Liver (tissue), 3 donors: ENCODE measurements at regions not wholly inside any gene's neighbourhood (a gene's known extent, or its start where the extent isn't known, plus 50 kb on each side); places are given as distances from the start of the nearest gene placed in this dataset.

Experiments used
- EGR1 ChIP-seq, 2 donors: IDR thresholded peaks; 2 replicates each; pipeline ENCODE4 v1.6.1; 2016 to 2018; ENCODE audit warnings: antibody characterized with exemption in 2 of 2, low read depth in 2 of 2
- HNF4A ChIP-seq, 2 donors: conservative IDR thresholded peaks; 2 replicates each; pipeline ENCODE4 v1.6.1; 2016; ENCODE audit warnings: antibody characterized with exemption in 2 of 2, mild to moderate bottlenecking in 2 of 2
- JUND ChIP-seq, 2 donors: IDR thresholded peaks; 2 replicates each; pipeline ENCODE4 v1.6.1; 2016; ENCODE audit warnings: antibody characterized with exemption in 2 of 2
- RAD21 ChIP-seq, 2 donors: IDR thresholded peaks; 2 replicates each; pipeline ENCODE4 v1.6.1; 2016; ENCODE audit warnings: antibody characterized with exemption in 2 of 2, mild to moderate bottlenecking in 2 of 2
- TF ChIP-seq, protein P1 (sequence below): fragments of 150-350 bp; IDR thresholded peaks from 2 replicates; pipeline ENCODE4 v1.5.1; 2017; ENCODE audit warnings: improper control_type of control experiment, low read depth, low read length; ENCODE audit not compliant: missing input control
- TF ChIP-seq, protein P2 (sequence below): IDR thresholded peaks from 2 replicates; pipeline ENCODE4 v1.6.1; 2016; ENCODE audit warnings: antibody characterized with exemption, mild to moderate bottlenecking
- donor health status: healthy.
- donor health status: healthy.

DNA sequence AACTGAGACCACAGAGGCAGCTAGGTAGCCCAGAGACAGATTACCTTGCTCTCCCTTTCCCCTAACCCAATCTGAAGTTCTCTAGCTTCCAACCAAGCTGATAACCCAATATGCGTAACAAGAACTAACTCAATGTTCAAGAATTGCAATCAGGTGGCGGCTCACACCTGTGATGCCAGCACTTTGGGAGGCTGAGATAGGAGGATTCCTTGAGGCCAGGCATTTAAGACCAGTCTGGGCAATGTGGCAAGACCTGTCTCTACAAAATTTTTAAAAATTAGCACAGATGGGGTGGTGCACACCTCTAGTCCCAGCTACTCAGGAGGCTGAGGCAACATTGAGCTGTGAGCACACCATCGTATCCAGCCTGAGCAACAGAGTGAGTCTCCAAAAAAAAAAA lies 86.7 kb upstream of the IPO5 start:
- TF ChIP-seq JUND (IDR thresholded peaks at IDR 0.05) (no peak), RAD21 (IDR thresholded peaks at IDR 0.05) (no peak), EGR1 (IDR thresholded peaks at IDR 0.05; ENCODE audit: low read depth in 2 of 2) (no peak), HNF4A (conservative IDR thresholded peaks at IDR 0.05) (no peak)
- TF ChIP-seq, protein P1, sequence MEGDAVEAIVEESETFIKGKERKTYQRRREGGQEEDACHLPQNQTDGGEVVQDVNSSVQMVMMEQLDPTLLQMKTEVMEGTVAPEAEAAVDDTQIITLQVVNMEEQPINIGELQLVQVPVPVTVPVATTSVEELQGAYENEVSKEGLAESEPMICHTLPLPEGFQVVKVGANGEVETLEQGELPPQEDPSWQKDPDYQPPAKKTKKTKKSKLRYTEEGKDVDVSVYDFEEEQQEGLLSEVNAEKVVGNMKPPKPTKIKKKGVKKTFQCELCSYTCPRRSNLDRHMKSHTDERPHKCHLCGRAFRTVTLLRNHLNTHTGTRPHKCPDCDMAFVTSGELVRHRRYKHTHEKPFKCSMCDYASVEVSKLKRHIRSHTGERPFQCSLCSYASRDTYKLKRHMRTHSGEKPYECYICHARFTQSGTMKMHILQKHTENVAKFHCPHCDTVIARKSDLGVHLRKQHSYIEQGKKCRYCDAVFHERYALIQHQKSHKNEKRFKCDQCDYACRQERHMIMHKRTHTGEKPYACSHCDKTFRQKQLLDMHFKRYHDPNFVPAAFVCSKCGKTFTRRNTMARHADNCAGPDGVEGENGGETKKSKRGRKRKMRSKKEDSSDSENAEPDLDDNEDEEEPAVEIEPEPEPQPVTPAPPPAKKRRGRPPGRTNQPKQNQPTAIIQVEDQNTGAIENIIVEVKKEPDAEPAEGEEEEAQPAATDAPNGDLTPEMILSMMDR = no peak
- TF ChIP-seq, protein P2, sequence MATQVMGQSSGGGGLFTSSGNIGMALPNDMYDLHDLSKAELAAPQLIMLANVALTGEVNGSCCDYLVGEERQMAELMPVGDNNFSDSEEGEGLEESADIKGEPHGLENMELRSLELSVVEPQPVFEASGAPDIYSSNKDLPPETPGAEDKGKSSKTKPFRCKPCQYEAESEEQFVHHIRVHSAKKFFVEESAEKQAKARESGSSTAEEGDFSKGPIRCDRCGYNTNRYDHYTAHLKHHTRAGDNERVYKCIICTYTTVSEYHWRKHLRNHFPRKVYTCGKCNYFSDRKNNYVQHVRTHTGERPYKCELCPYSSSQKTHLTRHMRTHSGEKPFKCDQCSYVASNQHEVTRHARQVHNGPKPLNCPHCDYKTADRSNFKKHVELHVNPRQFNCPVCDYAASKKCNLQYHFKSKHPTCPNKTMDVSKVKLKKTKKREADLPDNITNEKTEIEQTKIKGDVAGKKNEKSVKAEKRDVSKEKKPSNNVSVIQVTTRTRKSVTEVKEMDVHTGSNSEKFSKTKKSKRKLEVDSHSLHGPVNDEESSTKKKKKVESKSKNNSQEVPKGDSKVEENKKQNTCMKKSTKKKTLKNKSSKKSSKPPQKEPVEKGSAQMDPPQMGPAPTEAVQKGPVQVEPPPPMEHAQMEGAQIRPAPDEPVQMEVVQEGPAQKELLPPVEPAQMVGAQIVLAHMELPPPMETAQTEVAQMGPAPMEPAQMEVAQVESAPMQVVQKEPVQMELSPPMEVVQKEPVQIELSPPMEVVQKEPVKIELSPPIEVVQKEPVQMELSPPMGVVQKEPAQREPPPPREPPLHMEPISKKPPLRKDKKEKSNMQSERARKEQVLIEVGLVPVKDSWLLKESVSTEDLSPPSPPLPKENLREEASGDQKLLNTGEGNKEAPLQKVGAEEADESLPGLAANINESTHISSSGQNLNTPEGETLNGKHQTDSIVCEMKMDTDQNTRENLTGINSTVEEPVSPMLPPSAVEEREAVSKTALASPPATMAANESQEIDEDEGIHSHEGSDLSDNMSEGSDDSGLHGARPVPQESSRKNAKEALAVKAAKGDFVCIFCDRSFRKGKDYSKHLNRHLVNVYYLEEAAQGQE = no peak
